NCI-H82 treated with DMSO at 0.1 percent for 48 hours (cell line): ENCODE measurements at regions not wholly inside any gene's neighbourhood (a gene's known extent, or its start where the extent isn't known, plus 50 kb on each side); places are given as distances from the start of the nearest gene placed in this dataset.

ENCODE experiments used
- DNase-seq: peaks from one replicate; lab custom pipeline; 2025; ENCODE audit not compliant: unreplicated experiment; lab: John Stamatoyannopoulos, UW

GRCh38 chr2:212871597-212871996 is 279.8 kb downstream of the IKZF2 start:
- DNase-seq: no peak

- DNase-seq: no peak
Observed at GRCh38 chr2:212864186-212864585, 287.2 kb downstream of the IKZF2 start.

- no peak for DNase-seq
Observed at GRCh38 chr2:212863185-212863588, 288.2 kb downstream of the IKZF2 start.

- no peak for DNase-seq
Observed at GRCh38 chr2:212858496-212858895, 292.9 kb downstream of the IKZF2 start.

- no peak for DNase-seq
Observed at GRCh38 chr2:212854771-212855170, 296.6 kb downstream of the IKZF2 start.

- no peak for DNase-seq
Observed at GRCh38 chr2:212854116-212854515, 297.3 kb downstream of the IKZF2 start.

GRCh38 chr2:212845941-212846340 is 305.5 kb downstream of the IKZF2 start:
- DNase-seq: no peak

GRCh38 chr2:212843409-212844199 is 305.0 kb upstream of the ERBB4 start:
- DNase-seq: no peak

- no peak for DNase-seq
Observed at GRCh38 chr2:212842544-212843185, 304.1 kb upstream of the ERBB4 start.

- no peak for DNase-seq
Observed at GRCh38 chr2:212841460-212841859, 302.9 kb upstream of the ERBB4 start.

GRCh38 chr2:212832211-212833195 is 293.9 kb upstream of the ERBB4 start:
- DNase-seq: no peak

- no peak for DNase-seq
Observed at GRCh38 chr2:212831671-212832199, 293.1 kb upstream of the ERBB4 start.

GRCh38 chr2:212816267-212816666 is 277.7 kb upstream of the ERBB4 start:
- DNase-seq: no peak

GRCh38 chr2:212815453-212815852 is 276.9 kb upstream of the ERBB4 start:
- DNase-seq: no peak

- DNase-seq: no peak
Observed at GRCh38 chr2:212814941-212815340, 276.3 kb upstream of the ERBB4 start.

GRCh38 chr2:212811921-212812320 is 273.3 kb upstream of the ERBB4 start:
- no peak for DNase-seq

- DNase-seq: no peak
Observed at GRCh38 chr2:212811036-212811805, 272.6 kb upstream of the ERBB4 start.

- no peak for DNase-seq
Observed at GRCh38 chr2:212797484-212798205, 259.0 kb upstream of the ERBB4 start.

GRCh38 chr2:212794471-212794870 is 255.9 kb upstream of the ERBB4 start:
- no peak for DNase-seq

- DNase-seq: no peak
Observed at GRCh38 chr2:212791569-212791968, 253.0 kb upstream of the ERBB4 start.
